GM19035 (cell line): ENCODE measurements at regions not wholly inside any gene's neighbourhood (a gene's known extent, or its start where the extent isn't known, plus 50 kb on each side); places are given as distances from the start of the nearest gene placed in this dataset.
A peak's percentile ranks its signal among the peaks of the same experiment; 100 is the strongest.

Experiments used
- ATAC-seq: cut with Tn5 transposase; IDR thresholded peaks from one replicate; pipeline ENCODE4 v1.9.1; 2021; ENCODE audit not compliant: unreplicated experiment

DNA sequence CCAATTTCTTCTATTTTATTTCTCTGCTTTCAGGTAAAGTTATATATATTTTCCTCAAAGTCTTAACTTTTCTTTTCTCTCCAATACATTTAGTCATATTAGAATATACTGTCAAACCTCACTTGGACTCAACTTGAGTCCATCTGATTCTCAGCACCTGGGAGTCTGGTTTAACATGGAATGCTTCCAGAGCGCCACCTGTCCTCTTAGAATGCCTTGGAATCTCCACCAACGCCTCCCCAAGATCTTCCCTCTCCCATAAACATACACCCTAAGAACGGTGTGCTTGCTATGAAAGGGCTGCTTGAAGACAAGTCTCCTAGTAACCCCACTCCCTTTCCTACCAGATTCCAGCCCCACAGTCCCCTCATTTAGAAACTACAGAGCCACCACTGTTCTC lies 229.1 kb upstream of the MKLN1 start:
- ATAC-seq = no peak

DNA sequence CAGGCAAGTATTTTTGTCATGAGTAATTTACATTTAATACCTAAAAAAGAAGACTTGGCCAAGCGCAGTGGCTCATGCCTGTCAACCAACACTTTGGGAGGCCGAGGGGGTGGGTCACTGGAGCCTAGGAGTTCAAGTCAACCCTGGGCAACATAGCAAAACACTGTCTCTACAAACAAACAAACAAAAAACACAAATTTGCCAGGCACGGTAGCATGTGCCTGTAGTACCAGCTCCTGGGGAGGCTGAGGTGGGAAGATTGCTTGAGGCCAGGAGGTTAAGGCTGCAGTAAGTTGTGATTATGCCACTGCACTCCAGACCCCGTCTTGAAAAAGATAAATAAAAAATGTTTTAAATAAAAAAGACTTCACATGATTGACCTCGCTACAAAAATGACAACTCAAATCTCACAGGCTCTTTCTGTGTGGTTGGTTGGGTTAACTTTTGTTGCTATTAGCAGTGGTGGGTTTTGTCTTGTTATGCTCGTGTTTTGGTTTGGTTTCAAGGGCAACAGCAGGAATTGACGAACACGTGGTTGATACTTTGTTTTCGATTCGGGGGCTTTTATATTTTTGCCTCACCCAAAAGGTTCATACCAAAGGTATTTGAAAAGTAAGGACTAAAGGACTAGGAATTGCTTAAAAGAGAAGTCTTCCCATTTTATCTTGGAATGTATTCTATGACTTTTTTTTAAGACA lies 227.2 kb upstream of the MKLN1 start:
- no peak for ATAC-seq

DNA sequence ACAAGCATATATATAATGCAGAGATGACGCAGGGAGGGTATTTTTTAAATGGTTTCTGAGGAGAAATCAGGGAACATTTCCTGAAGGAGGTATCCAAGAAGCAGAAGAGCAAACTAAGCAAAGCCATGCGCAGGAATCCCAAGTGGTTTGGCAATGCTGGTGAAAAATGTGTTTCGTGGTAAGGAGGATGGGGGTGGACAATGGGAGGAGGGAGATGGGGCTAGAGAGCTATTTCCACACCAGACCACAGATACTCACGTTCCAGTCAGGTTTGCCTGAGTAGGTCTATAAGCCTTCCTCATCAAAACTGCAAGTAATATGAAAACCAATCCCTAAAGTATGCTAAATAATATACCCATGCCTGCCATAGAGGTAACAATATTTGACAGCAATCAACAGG lies 223.7 kb upstream of the MKLN1 start:
- ATAC-seq = no peak

DNA sequence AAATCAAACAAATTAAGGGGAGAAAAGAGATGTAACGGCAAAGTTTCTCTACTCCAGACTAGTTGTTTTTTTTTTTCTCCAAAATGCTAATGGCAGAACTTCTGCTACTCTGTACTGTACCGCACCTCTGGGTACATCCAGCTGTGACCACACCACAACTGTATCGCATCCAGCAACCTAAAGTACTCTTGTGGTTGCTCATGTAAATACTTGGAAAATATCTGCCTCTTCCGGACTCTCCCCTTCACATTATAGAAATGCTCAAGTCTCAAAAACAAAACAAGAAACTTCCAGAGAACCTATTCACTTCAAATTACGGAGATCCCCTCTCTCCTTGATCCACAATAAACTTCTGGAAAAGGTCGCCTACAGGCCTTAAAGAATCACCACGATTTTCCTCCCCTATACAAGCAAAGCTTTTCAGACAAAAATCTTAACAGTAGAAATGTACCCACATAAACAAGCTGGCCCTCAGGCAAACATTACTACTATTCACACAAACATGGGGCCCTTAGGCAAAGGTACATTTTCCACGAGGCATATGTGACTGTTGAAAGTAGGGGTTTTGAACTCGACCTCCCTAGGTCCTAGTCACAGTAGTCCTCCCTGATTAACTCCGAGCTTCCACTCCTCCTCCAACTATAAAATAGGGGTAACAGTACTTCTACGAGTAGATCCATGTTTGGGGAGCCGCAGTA lies 222.9 kb upstream of the MKLN1 start:
- no peak for ATAC-seq

DNA sequence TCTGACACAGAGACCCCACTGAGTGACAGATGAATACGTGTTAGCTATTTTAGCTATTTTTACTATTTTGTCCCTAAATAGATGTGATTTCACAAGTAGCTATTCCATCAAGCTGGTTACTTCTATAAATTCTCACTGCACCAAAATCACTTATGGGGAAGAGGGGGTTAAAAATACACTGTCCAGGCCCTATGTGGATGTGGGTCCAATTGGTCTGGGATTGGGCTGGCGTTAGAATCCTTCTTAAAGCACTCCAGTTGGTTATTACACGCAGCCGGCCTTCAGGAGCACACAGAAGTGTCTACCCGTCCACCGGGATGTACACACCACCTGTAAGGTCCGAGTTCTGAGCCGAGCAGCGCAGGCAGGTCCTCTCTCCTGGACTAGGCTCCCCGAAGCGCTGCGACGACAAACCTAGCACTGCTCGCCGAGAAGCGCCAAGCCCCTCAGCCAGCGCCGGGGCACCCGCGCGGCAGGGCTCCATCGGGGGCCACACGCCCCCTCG lies 222.3 kb upstream of the MKLN1 start:
- peak; percentile 3 for ATAC-seq

DNA sequence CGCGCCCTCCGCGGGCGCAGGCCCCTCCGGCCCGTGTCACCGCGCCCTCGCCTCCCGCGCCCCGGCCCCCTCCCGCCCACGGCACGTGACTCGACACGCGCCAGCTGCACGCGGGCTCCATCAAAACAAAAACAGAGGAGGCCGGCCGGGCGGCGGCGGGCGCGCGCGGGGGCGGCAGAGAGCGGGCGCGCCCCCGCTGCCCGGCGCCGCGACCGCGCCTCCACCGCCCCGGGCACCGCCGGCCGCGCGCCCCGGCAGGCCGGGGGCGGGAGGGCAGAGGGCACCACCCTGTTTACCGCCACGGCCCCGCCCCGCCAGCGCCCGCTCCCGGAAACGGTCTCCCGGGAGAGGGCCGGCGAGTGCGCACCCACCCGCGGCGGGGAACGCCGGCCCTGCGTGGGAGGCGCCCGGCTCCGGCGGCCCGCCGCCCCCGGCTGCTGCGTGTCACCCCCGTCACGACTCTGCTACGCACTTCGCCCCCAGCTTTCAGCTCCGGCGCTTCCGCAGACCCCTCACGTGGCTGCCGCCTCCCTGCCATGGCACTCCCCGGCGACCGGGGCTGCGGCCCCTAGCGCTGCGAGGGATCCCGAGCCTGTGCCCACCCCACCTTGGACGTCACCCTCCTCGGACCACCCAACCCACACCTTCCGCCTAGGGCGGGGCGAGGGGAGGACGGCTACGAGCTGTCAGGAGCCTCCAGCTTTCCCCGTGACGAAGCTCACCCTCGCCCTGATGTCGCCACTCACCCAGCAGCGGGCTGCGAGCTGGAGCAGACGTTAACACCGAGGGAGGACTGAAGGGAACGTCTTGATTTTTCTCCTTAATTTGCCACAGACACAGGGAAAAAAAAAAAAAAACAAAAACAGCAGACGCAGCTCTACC lies 221.6 kb upstream of the MKLN1 start:
- peak; percentile 38 for ATAC-seq

DNA sequence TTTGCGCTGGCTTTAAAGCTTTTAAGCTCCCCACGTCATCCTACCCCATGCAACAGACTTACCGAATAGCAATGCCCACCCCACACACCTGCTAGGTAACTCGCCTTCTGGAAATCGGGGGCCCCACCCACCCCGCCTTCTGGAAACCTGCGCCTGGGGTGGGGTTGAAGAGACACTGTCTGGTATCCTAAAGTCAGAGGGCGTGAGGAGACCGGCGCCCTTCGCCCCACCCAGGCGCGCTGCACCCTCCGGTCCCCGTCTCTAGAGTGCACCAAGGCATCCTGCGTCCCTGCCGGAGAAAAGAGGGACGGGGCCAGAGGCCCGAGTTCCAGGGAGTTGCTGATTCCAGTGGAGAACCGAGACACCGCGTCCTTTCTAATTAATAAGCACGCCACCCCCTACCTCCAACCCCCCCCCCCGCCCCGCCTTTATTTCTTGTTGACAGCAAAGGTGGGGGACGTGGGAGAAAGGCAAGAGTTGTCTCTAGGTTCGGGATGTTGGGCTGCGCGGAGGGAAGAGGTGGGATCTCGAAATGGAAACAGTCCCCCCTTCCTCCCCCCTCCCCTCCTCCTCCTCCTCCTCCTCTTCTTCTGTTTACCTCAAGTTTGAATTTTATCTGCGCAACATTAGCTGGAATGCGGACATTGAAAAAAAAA lies 220.9 kb upstream of the MKLN1 start:
- no peak for ATAC-seq

DNA sequence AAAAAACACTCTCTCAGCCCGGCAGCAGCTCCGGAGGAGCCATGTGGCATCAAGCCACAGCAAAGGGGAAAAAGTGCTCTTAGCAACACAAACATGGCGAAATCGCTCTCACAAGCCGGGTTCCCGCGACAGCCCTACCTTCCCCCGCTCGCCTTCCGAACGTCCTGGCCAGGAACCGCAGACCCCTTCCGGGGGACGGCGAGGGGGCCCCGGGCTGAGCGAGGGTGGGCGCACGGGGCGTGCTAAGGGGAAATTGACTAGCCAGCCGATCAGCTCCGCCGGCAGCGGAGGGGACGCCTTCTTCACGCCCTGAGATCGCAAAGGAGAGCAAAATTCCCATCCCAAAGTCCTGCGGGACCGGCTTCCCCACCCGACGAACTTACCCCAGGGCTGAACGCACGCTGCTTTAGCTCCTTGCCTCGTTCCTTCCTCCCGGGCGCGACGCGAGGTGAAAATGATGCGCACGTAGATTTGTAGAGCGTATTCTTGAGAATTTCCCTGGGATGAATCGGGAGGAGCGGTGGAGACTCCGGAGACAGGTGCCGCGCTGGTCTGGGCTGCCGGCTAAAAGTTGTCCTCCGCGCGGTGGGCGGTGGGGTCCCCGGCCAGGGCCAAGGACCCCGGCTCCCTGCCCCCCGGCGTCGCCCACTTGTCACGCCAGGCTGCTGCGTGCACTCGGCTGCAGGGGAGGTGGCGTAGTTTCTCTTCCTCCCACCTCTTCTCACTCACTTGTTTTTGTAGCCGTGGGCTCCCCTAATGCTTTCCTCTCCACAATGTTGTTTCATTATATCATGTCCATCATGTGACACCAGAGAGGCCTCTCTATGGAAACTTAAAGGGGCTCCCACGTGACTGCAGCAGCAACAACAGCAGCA lies 220.1 kb upstream of the MKLN1 start:
- ATAC-seq = peak; percentile 40

DNA sequence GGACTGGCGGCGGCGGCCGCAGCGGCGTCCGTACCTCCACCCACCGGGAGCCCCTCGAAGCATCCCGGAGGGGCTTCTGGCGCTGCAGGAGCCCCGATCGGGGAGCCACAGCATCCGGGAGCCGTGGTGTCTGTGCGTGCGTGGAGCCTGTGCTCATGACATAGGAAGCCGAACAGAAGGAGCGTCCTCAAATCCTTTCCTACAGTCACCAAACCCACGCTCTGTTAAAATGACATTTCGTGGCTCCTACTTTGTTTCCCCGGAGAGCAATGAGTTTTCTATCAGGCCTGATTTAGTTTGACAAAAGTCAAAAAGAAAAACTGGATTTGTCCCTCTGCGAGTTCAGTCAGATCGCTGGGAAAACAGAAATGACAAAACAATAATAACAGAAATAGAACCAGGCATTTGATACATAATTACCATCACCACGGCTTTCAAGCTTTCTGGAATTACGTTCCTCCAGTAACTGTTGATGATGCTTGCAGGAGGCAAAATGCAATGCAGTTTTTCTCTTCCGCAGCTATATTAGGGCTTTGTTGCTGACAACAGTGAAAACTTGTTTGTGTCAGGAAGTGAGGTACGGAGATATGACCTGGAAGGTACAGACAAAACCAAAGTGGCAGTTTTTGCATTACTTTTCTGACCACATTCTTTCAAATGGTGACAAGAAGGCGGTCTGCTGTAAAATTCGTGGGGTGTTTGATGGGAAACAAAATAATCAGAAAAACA lies 219.3 kb upstream of the MKLN1 start:
- peak; percentile 20 for ATAC-seq

DNA sequence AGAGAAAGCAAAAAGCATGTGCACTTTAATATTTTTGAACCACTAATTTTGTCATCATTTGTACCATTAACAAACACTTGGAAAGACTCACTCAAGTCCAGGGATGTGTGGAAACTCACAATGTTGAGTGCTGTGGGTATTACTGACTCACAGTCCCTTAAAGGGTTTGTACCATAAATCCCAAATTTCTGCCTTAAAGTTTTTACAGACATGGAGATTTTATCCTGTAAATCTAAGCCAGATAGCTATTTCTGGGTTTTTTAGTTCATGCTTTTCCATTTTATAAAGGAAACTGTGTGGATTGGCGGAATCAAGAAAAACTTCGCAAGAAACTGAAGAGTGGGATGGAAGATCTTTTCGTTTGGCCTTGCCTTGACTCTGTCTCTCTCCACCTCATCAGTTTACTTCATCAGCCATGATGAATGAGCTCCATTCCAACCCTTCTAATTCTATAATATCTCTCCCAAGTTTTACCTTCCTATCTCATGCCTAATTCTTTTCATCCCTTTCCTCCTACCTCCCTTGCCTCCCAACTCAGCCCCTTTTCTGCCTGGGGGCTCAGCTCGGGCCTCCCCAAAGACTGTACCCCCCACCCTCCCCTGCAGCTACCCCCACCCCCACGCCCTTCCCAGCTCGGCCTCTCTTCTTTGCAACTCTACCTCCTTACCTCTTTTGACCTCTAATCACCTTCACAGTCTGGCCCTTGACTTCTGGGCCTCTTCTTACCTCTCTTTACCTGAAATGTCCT lies 218.5 kb upstream of the MKLN1 start:
- ATAC-seq = no peak

DNA sequence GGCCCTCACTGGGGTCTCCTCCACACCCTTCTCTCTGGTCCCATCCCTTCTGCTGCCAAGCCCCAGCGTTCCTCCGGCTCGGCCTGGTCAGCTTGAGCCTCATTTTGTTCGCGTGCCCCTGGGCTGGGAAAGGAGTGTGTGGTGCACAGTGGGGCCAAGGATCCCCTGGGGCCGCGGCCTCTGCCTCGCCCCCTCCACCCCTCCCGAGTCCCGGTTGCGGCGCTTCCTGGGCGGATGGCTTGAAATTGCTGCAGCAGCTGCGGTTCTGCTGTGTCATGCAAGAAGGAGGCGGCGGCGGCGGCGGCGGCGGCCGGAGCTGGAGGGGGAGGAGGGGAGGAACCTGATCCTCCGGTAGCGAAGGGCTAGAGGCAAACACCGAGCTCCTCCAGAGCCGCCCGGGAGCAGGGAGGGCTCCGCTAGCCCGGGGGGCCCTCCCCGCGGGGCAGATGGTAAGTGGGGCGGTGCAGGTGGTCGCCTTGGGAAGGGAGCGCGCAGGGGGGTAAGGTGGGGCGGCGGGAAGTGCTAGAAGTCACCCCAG lies 217.8 kb upstream of the MKLN1 start:
- ATAC-seq = peak; percentile 23

DNA sequence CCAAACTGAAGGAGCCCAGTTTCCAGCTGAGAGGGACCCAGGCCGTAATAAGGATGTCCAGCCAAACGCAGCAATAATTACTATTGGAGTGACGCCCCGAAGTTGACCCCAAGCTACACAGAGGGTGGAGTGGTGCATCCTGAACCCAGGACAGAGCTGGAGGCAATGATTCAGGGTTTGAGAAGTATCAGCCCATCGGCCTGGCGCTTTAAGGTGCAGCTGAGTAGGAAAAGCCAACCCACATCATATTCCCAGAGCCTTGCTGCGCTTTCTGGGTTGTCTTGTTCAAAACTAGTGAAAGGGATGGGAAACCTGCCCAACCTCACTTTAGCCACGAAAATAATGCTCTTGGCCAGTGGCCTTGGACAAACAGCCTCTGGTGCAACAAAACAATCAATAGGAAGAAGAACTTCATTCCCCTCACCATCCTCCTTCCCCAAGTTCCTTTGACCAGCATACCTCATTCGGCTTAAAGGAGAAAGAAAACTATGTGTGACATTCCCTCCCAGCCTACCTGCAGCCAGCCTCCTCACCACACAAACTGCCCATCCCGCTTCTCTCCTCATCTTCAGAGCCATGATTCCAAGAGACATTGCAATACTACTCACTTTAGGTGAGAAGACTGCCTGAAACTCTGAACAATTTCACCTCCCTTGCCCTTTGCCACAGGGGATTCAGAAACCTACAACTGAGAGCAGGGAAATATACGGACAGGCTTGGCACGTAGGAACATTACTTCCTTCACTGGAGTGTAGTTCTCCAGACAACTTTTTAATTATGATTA lies 217.2 kb upstream of the MKLN1 start:
- no peak for ATAC-seq

DNA sequence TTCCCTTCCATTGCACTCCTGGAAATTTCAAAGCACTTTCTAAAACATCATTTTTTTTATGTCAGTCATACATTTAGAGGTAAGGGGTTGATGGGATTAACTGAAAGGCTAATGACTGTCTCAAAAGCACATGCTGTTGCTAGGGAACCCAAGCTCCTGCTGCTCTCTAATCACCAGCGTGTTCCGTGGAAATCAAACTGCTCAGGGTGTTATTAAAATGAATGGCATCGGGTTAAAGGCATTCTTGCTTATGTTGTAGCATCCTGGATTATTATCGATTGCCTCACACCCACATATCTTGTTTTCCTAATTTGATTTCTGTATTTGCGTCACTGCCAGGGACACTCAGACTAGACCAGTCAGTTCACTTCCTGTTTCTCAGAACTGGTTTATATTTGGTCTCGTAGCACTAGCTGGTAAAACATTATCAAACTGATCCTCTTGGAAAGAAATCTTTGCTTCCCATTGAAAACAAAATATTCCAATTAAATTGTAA lies 216.5 kb upstream of the MKLN1 start:
- no peak for ATAC-seq

DNA sequence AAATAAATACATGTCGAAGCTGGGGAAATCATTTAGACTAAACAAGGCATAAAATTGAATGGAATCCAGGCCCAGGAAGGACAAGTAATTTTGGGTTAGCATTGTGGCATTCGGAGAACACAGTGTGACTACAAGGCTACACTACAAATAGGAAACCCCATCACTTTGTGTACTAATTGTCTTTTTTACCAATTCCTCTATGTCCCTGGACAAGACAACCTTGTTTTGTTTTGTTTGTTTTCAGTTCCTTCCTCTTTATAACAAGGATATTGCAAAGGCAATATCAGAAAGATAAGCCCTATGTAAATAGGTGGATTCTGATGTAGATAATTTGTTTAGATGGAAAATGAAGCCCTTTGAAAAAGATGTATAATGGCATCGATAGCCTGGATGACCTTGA lies 215.9 kb upstream of the MKLN1 start:
- ATAC-seq = no peak

DNA sequence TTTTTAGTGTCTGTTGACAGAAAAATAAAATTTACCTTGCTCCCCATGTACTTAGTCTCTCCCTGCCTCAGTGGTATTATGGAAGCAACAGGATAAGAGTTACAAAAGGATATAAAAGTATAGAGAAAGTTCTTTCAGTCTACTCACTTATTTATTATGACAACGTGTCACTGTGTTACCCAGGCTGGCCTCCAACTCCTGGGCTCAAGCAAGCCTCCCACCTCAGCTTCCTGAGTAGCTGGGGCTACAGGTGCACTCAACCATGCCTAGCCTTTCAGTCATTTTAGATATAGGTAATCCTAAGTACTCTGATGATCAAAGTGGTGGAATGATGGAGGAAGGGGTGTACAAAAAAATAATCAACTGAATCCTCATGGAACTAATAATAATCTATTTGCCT lies 215.2 kb upstream of the MKLN1 start:
- ATAC-seq = no peak

DNA sequence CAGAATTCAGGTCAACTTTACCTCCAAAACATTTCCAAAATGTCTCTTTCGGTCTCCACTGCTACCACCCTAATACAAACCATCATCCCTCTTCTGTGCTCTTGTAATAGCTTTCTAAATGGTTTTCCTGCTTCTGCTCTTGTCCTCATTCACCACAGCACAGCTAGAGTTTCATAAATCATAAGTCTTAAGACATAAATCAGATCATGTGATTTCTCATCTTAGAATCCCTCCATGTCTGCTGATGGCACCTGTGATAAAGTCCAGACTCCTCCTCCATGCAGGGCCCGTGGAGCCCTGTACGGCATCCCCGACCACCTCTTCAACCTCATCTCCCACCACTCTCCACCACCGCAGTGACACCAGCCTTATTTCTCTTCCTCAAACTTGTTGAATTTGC lies 212.3 kb upstream of the MKLN1 start:
- no peak for ATAC-seq

DNA sequence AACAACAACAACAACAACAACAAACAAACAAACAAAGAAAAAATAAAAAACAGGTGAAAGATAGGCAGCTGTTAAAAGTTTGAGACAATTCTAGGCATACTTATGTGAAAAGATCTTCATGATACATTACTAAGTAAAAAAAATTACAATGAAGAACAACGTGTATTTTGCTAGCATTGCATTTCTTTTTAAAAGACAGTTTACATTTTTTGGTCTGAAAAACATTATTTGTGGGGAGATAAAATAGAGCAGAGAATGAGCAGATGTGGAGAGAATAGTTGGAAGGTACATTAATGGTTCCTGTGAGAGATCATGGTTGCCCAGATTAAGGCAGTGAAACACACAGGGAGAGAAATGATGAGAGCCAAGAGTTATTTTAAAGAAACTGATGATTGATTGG lies 210.2 kb upstream of the MKLN1 start:
- ATAC-seq = no peak

DNA sequence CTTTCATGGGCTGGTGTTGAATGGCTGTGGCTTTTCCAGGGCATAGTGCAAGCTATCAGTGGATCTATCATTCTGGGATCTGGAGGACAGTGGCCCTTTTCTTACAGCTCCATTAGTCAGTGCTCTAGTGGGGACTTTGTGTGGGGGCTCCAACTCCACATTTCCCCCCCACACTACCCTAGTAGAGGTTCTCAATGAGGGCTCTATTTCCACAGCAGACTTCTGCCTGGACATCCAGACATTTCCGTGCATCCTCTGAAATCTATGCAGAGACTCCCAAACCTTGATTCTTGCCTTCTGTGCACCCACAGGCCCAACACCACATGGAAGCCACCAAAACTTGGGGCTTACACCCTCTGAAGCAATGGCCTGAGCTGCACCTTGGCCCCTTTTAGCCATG lies 208.3 kb upstream of the MKLN1 start:
- ATAC-seq = no peak
